ENCODE measurements at regions not wholly inside any gene's neighbourhood (a gene's known extent, or its start where the extent isn't known, plus 50 kb on each side); places are given as distances from the start of the nearest gene placed in this dataset.

DNA sequence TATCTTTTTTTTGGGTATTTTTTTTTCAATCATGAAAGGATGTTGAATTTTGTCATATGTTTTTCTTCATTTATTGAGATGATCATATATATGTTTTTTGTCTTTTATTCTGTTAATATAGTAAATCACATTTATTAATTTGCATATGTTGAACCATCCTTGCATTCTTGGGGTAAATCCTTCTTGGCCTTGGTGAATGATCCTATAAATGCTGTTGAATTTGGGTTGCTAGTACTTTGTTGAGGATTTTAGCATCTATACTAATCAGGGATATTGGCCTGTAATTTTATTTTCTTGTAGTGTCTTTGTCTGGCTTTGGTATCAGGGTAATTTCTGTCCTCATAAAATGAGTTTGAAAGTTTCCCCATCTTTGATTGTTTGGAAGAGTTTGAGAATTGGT lies 199.9 kb downstream of the B3GLCT start:
- TF ChIP-seq, protein P1, sequence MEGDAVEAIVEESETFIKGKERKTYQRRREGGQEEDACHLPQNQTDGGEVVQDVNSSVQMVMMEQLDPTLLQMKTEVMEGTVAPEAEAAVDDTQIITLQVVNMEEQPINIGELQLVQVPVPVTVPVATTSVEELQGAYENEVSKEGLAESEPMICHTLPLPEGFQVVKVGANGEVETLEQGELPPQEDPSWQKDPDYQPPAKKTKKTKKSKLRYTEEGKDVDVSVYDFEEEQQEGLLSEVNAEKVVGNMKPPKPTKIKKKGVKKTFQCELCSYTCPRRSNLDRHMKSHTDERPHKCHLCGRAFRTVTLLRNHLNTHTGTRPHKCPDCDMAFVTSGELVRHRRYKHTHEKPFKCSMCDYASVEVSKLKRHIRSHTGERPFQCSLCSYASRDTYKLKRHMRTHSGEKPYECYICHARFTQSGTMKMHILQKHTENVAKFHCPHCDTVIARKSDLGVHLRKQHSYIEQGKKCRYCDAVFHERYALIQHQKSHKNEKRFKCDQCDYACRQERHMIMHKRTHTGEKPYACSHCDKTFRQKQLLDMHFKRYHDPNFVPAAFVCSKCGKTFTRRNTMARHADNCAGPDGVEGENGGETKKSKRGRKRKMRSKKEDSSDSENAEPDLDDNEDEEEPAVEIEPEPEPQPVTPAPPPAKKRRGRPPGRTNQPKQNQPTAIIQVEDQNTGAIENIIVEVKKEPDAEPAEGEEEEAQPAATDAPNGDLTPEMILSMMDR (IDR thresholded peaks at IDR 0.05; ENCODE audit: low read depth, low read length, poor library complexity, severe bottlenecking) = no peak
- no peak for TF ChIP-seq EZH2phosphoT487 (IDR thresholded peaks at IDR 0.05; ENCODE audit: borderline replicate concordance, low read length)
